H1 (cell line): ENCODE measurements at regions not wholly inside any gene's neighbourhood (a gene's known extent, or its start where the extent isn't known, plus 50 kb on each side); places are given as distances from the start of the nearest gene placed in this dataset.

ENCODE experiments used
- CTCF ChIA-PET: fragments of 300-600 bp; sonication (Branson Sonifier 250); formaldehyde crosslinking; loops from one replicate; lab custom pipeline; 2021; ENCODE audit not compliant: partially characterized antibody; lab: Charles Lee
- POLR2A ChIA-PET: fragments of 300-600 bp; sonication (Branson Sonifier 250); formaldehyde crosslinking; loops from one replicate; lab custom pipeline; 2021; ENCODE audit warnings: inconsistent platforms; ENCODE audit not compliant: partially characterized antibody; lab: Charles Lee
- DNase-seq, 2 experiments: peaks; one replicate each; pipeline versions ENCODE4 v3.0.0 to v3.0.0-alpha.2; 2010 to 2022; ENCODE audit warnings: low spot score in 2 of 2, low read depth in 1 of 2, mixed read lengths in 1 of 2
- FAIRE-seq: peaks from 2 replicates; lab custom pipeline; 2011; peaks lifted over from hg19 to GRCh38; lab: Jason Lieb, UNC
- H2AFZ ChIP-seq: 2 replicates; pipeline ENCODE4 v1.8.1; 2012; ENCODE audit warnings: low read length, inconsistent platforms
- H2AK5ac ChIP-seq: 2 replicates; pipeline ENCODE4 v1.6.1; 2013; ENCODE audit warnings: low read depth, low read length
- H2BK120ac ChIP-seq: replicated peaks from 2 replicates; pipeline ENCODE3; 2013; ENCODE audit warnings: low read depth, low read length, inconsistent platforms
- H2BK12ac ChIP-seq: 2 replicates; pipeline ENCODE4 v1.6.1; 2013; ENCODE audit warnings: low read depth, low read length
- H2BK15ac ChIP-seq: 2 replicates; pipeline ENCODE4 v1.6.1; 2013; ENCODE audit warnings: low read length
- H2BK20ac ChIP-seq: 2 replicates; pipeline ENCODE4 v1.6.1; 2013; ENCODE audit warnings: low read length
- H2BK5ac ChIP-seq: 2 replicates; pipeline ENCODE4 v1.6.1; 2013; ENCODE audit warnings: low read depth, low read length
- H3K14ac ChIP-seq: 2 replicates; pipeline ENCODE4 v1.6.1; 2013; ENCODE audit warnings: inconsistent platforms; ENCODE audit not compliant: insufficient read length
- H3K18ac ChIP-seq: 2 replicates; pipeline ENCODE4 v1.6.1; 2013; ENCODE audit warnings: low read length; ENCODE audit errors: extremely low read depth
- H3K23ac ChIP-seq: 2 replicates; pipeline ENCODE4 v1.6.1; 2013; ENCODE audit warnings: inconsistent platforms; ENCODE audit not compliant: insufficient read length
- H3K23me2 ChIP-seq: 2 replicates; pipeline ENCODE4 v1.6.1; 2013; ENCODE audit warnings: low read depth, low read length
- H3K27ac ChIP-seq: 2 replicates; pipeline ENCODE4 v1.6.1; 2011; ENCODE audit warnings: low read depth, low read length, inconsistent platforms
- H3K27me3 ChIP-seq, 4 experiments: replicated peaks in 1 of 4; 1 replicate in 1 of 4; 2 replicates in 3 of 4; pipeline versions ENCODE4 v1.6.1 to v1.8.1; 2011 to 2013; ENCODE audit warnings: low read length in 3 of 4, mild to moderate bottlenecking in 3 of 4, inconsistent platforms in 2 of 4, mixed read lengths in 2 of 4, moderate library complexity in 1 of 4; ENCODE audit not compliant: control insufficient read depth in 3 of 4, insufficient read depth in 3 of 4; ENCODE audit errors: extremely low read depth in 1 of 4
- H3K36me3 ChIP-seq, 4 experiments: 2 replicates each; pipeline versions ENCODE4 v1.6.1 to v1.8.1; 2011 to 2013; ENCODE audit warnings: mild to moderate bottlenecking in 4 of 4, low read length in 3 of 4, moderate library complexity in 2 of 4, control low read depth in 1 of 4, inconsistent platforms in 1 of 4; ENCODE audit not compliant: insufficient read depth in 4 of 4, control insufficient read depth in 2 of 4
- H3K4ac ChIP-seq: replicated peaks from 2 replicates; pipeline ENCODE3; 2013; ENCODE audit warnings: low read length, low read depth, mixed read lengths, inconsistent platforms; ENCODE audit not compliant: insufficient read length
- H3K4me1 ChIP-seq, 4 experiments: replicated peaks in 1 of 4; 1 replicate in 1 of 4; 2 replicates in 3 of 4; pipeline versions ENCODE4 v1.6.1 to v1.8.1; 2011 to 2013; ENCODE audit warnings: low read length in 3 of 4, inconsistent platforms in 2 of 4, mixed read lengths in 1 of 4; ENCODE audit not compliant: insufficient read depth in 4 of 4, control insufficient read depth in 3 of 4
- H3K4me2 ChIP-seq, 2 experiments: 2 replicates each; pipeline versions ENCODE4 v1.6.1 to v1.8.1; 2011 to 2013; ENCODE audit warnings: low read depth in 2 of 2, low read length in 2 of 2, control low read depth in 1 of 2, inconsistent platforms in 1 of 2, mild to moderate bottlenecking in 1 of 2; ENCODE audit not compliant: insufficient read depth in 1 of 2
- H3K4me3 ChIP-seq, 4 experiments: fragments of 200-600, 300-600 bp in 1 of 4; sonication (generic), shearing (Covaris generic), sonication (Bioruptor Twin) in 1 of 4; 2 replicates each; pipeline versions ENCODE4 v1.5.1 to v1.8.1; 2011 to 2016; ENCODE audit warnings: low read length in 4 of 4, low read depth in 3 of 4, control low read depth in 2 of 4, inconsistent platforms in 2 of 4, mild to moderate bottlenecking in 2 of 4, mixed read lengths in 1 of 4, moderate library complexity in 1 of 4; ENCODE audit not compliant: insufficient read depth in 2 of 4; ENCODE audit errors: extremely low read depth in 1 of 4
- H3K56ac ChIP-seq: replicated peaks from 2 replicates; pipeline ENCODE3; 2013; ENCODE audit warnings: low read depth, mild to moderate bottlenecking, mixed read lengths, low read length, inconsistent platforms; ENCODE audit not compliant: insufficient read length
- H3K79me1 ChIP-seq: 2 replicates; pipeline ENCODE4 v1.6.1; 2013; ENCODE audit warnings: low read depth, low read length, control low read depth
- H3K79me2 ChIP-seq, 2 experiments: 2 replicates each; pipeline versions ENCODE4 v1.6.1 to v1.8.1; 2012 to 2013; ENCODE audit warnings: low read length in 2 of 2, mild to moderate bottlenecking in 2 of 2, inconsistent platforms in 1 of 2; ENCODE audit not compliant: insufficient read depth in 2 of 2, control insufficient read depth in 1 of 2
- H3K9ac ChIP-seq, 4 experiments: replicated peaks in 1 of 4; 1 replicate in 1 of 4; 2 replicates in 3 of 4; pipeline versions ENCODE4 v1.6.1 to v1.8.1; 2011 to 2013; ENCODE audit warnings: low read depth in 3 of 4, low read length in 3 of 4, control low read depth in 2 of 4, mild to moderate bottlenecking in 2 of 4, moderate library complexity in 2 of 4, inconsistent platforms in 1 of 4; ENCODE audit errors: extremely low read depth in 1 of 4
- H3K9me3 ChIP-seq, 2 experiments: 2 replicates each; pipeline versions ENCODE4 v1.6.1 to v1.8.1; 2012 to 2013; ENCODE audit warnings: mild to moderate bottlenecking in 2 of 2, moderate library complexity in 2 of 2, control low read depth in 1 of 2, inconsistent platforms in 1 of 2, low read depth in 1 of 2, low read length in 1 of 2, mixed read lengths in 1 of 2; ENCODE audit not compliant: insufficient read depth in 2 of 2
- H4K20me1 ChIP-seq, 2 experiments: replicated peaks in 1 of 2; 2 replicates each; pipeline versions ENCODE3 to v1.8.1; 2011 to 2013; ENCODE audit warnings: inconsistent platforms in 2 of 2, low read length in 2 of 2, mild to moderate bottlenecking in 1 of 2; ENCODE audit not compliant: insufficient read depth in 2 of 2, control insufficient read depth in 1 of 2
- H4K5ac ChIP-seq: 2 replicates; pipeline ENCODE4 v1.6.1; 2013; ENCODE audit warnings: low read length, low read depth, mixed read lengths, inconsistent platforms; ENCODE audit not compliant: insufficient read length
- H4K8ac ChIP-seq: 2 replicates; pipeline ENCODE4 v1.8.0; 2013; ENCODE audit warnings: mild to moderate bottlenecking, moderate library complexity, low read length, inconsistent platforms; ENCODE audit not compliant: insufficient read depth; ENCODE audit errors: extremely low read depth
- H4K91ac ChIP-seq: replicated peaks from 2 replicates; pipeline ENCODE3; 2013; ENCODE audit warnings: low read length, mixed read lengths, inconsistent platforms; ENCODE audit not compliant: insufficient read length
- BRCA1 ChIP-seq: IDR thresholded peaks from 2 replicates; pipeline ENCODE4 v1.6.1; 2012; ENCODE audit warnings: low read depth, low read length, improper control_type of control experiment
- GTF2F1 ChIP-seq: IDR thresholded peaks from 2 replicates; pipeline ENCODE4 v1.6.1; 2012; ENCODE audit warnings: low read depth, low read length, improper control_type of control experiment, borderline replicate concordance
- KDM1A ChIP-seq: fragments of 200-600, 300-600 bp; sonication (generic); IDR thresholded peaks from 2 replicates; pipeline ENCODE4 v1.7.1; 2016; ENCODE audit warnings: mild to moderate bottlenecking, low read length, borderline replicate concordance
- PHF8 ChIP-seq: fragments of 200-600 bp; sonication (generic); conservative IDR thresholded peaks from 2 replicates; pipeline ENCODE4 v1.7.1; 2012; ENCODE audit warnings: low read depth, mild to moderate bottlenecking, inconsistent platforms, low read length, moderate library complexity
- RNF2 ChIP-seq: fragments of 200-900, 300-1000 bp; sonication (generic); IDR thresholded peaks from 2 replicates; pipeline ENCODE4 v1.7.1; 2016; ENCODE audit warnings: borderline replicate concordance, low read depth, mild to moderate bottlenecking, antibody characterized with exemption, low read length; ENCODE audit not compliant: poor library complexity, severe bottlenecking; ENCODE audit errors: missing control alignments
- RXRA ChIP-seq: IDR thresholded peaks from 2 replicates; pipeline ENCODE4 v1.6.1; 2011; ENCODE audit warnings: low read depth, mild to moderate bottlenecking, low read length, moderate library complexity; ENCODE audit not compliant: insufficient read depth
- SP1 ChIP-seq: IDR thresholded peaks from 2 replicates; pipeline ENCODE4 v1.6.1; 2011; ENCODE audit warnings: low read depth, low read length
- YY1 ChIP-seq: IDR thresholded peaks from 2 replicates; pipeline ENCODE4 v1.6.1; 2011; ENCODE audit warnings: low read depth, mild to moderate bottlenecking, low read length
- WGBS, 2 experiments: shearing (Covaris generic) in 1 of 2; methylation state at CpG; one replicate each; pipeline versions ENCODE4 v1.1.6 to v1.1.7; 2013 to 2015; ENCODE audit warnings: low lambda C conversion rate in 2 of 2, mixed read lengths in 2 of 2, inconsistent platforms in 1 of 2, low coverage in 1 of 2, missing lambda C conversion rate in 1 of 2; ENCODE audit not compliant: insufficient replicate concordance in 2 of 2, insufficient coverage in 1 of 2, insufficient read length in 1 of 2; ENCODE audit errors: extremely low coverage in 1 of 2, missing lambda C conversion rate in 1 of 2; 5-methylcytosine and 5-hydroxymethylcytosine counted together

DNA sequence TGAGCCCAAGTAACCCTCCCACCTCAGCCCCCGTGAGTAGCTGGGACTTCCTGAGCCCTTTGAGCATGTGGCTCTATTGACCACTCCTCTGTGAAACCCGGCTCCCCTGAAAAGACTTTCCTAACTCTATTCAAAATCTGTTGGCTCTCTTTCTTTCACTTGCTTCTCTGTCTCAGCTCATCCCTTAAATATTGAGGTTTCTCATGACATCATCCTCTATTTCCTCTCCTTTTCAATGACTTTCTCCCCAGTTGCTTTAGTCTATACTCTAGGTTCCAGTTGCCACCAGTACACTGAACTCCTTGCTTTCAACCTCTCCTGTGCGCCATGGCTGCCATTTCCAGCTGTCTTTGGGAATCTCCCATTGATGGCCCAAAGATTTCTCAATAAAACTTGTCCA lies 79.8 kb upstream of the STK17B start:
- H3K14ac ChIP-seq: no peak overlapping the region
- TF ChIP-seq YY1 (no peak), BRCA1 (no peak), RXRA (no peak), GTF2F1 (no peak), PHF8 (no peak), KDM1A (no peak), RNF2 (no peak), SP1 (no peak)
- TF ChIP-seq, all 59 proteins: peak for 0
- Histone ChIP-seq H2BK120ac (no peak overlapping the region), H2AK5ac (no peak overlapping the region), H3K4ac (no peak overlapping the region), H3K23ac (no peak overlapping the region), H4K20me1 (no peaks in the 10 kb centered on the region), H4K5ac (no peak overlapping the region), H4K91ac (no peak overlapping the region), H3K4me3 (no peak overlapping the region), H3K79me1 (no peaks in the 10 kb centered on the region), H3K4me2 (no peak overlapping the region), H4K8ac (no peak overlapping the region), H3K36me3 (no peaks in the 10 kb centered on the region), H3K27me3 (no peaks in the 10 kb centered on the region), H3K9me3 (no peaks in the 10 kb centered on the region), H2BK15ac (no peak overlapping the region), H2BK20ac (no peak overlapping the region), H2BK12ac (no peak overlapping the region), H3K4me1 (no peaks in the 10 kb centered on the region), H3K18ac (no peak overlapping the region), H3K79me2 (no peaks in the 10 kb centered on the region), H3K56ac (no peak overlapping the region), H3K27ac (no peak overlapping the region), H2AFZ (no peak overlapping the region), H2BK5ac (no peak overlapping the region), H3K9ac (no peak overlapping the region), H3K23me2 (no peaks in the 10 kb centered on the region; the same call in 1 of the 2 replicates)
- POLR2A ChIA-PET: no interaction called here
- 93% methylated on average over 3 of the region's 3 CpGs; no CpG with 5 or more reads in 1 of the 2 experiments for WGBS, 2 experiments
- CTCF ChIA-PET: no interaction called here
- DNase-seq (no peak), FAIRE-seq (no peak)
